MCF 10A (cell line): ENCODE measurements at regions not wholly inside any gene's neighbourhood (a gene's known extent, or its start where the extent isn't known, plus 50 kb on each side); places are given as distances from the start of the nearest gene placed in this dataset.
A peak's percentile ranks its signal among the peaks of the same experiment; 100 is the strongest.

Experiments used
- BruUV-seq: library from RNA; stranded (reverse); fragments of 400-500 nt; replicated peaks from 2 replicates; lab custom pipeline; 2021; lab: Mats Ljungman, UMichigan
- CTCF ChIA-PET: fragments of 300-600 bp; sonication (Branson Sonifier 250); formaldehyde crosslinking; extraction: SDS; loops from one replicate; lab custom pipeline; 2021; ENCODE audit warnings: antibody characterized with exemption, inconsistent platforms; lab: Yijun Ruan, JAX
- POLR2A ChIA-PET: fragments of 300-600, 350-650 bp; sonication (Branson Sonifier 250); formaldehyde crosslinking; extraction: SDS; loops from one replicate; lab custom pipeline; 2020; ENCODE audit warnings: antibody characterized with exemption, inconsistent platforms; lab: Yijun Ruan, JAX
- DNase-seq: peaks from one replicate; pipeline ENCODE4 v3.0.0-alpha.2; 2018; ENCODE audit not compliant: unreplicated experiment
- H3K27ac Mint-ChIP-seq: one replicate; pipeline ENCODE4 v1.8.0; 2022; ENCODE audit warnings: mild to moderate bottlenecking, low read depth, mixed read lengths; ENCODE audit not compliant: unreplicated experiment
- H3K27me3 Mint-ChIP-seq: one replicate; pipeline ENCODE4 v1.8.0; 2022; ENCODE audit warnings: mixed read lengths; ENCODE audit not compliant: insufficient read depth, unreplicated experiment
- H3K36me3 Mint-ChIP-seq: one replicate; pipeline ENCODE4 v1.8.0; 2022; ENCODE audit warnings: mild to moderate bottlenecking, moderate library complexity, mixed read lengths; ENCODE audit not compliant: insufficient read depth, unreplicated experiment
- H3K4me1 Mint-ChIP-seq: one replicate; pipeline ENCODE4 v1.8.0; 2022; ENCODE audit warnings: mixed read lengths; ENCODE audit not compliant: insufficient read depth, unreplicated experiment
- H3K4me3 Mint-ChIP-seq: one replicate; pipeline ENCODE4 v1.8.0; 2022; ENCODE audit warnings: mild to moderate bottlenecking, moderate library complexity, mixed read lengths; ENCODE audit not compliant: unreplicated experiment
- H3K9me3 Mint-ChIP-seq: one replicate; pipeline ENCODE4 v1.8.0; 2022; ENCODE audit warnings: mixed read lengths; ENCODE audit not compliant: unreplicated experiment
- intact Hi-C: fragments of 100-400 bp; cut with micrococcal nuclease; formaldehyde crosslinking; loops from 2 replicates; pipeline ENCODE4 v1.14.1; 2022
- TF ChIP-seq, protein P1 (sequence below): fragments of 200-600 bp; IDR thresholded peaks from one replicate; pipeline ENCODE4 v1.8.0; 2022; ENCODE audit warnings: antibody characterized with exemption, mild to moderate bottlenecking; ENCODE audit not compliant: unreplicated experiment

DNA sequence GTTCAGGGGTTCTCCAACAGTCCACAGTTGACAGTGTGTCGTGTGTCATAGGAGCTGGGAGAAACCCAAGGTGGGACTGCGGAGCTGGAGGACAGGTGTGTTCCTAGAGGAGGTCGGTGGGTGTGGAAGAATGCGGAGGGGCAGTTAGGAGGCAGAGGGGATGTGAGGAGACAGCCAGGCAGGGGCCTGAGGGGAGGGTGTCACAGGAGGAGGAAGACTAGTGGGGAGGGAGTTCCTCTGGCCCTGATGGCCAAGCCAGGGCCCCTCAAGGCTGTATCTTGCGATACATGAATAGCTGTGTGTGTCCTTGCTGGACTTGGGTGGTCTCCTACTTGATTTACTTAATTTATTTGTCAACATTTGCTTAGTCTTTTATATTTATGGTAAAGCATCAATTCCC lies 519.6 kb upstream of the HS6ST1 start:
- CTCF ChIA-PET, result no interaction called here
- Mint-ChIP-seq H3K4me1 (no peaks in the 10 kb centered on the region), H3K36me3 (no peaks in the 10 kb centered on the region), H3K4me3 (no peak overlapping the region), H3K27me3 (no peaks in the 10 kb centered on the region), H3K9me3 (no peaks in the 10 kb centered on the region), H3K27ac (peak overlapping the region; percentile 13)
- no peak for DNase-seq
- TF ChIP-seq, protein P1, sequence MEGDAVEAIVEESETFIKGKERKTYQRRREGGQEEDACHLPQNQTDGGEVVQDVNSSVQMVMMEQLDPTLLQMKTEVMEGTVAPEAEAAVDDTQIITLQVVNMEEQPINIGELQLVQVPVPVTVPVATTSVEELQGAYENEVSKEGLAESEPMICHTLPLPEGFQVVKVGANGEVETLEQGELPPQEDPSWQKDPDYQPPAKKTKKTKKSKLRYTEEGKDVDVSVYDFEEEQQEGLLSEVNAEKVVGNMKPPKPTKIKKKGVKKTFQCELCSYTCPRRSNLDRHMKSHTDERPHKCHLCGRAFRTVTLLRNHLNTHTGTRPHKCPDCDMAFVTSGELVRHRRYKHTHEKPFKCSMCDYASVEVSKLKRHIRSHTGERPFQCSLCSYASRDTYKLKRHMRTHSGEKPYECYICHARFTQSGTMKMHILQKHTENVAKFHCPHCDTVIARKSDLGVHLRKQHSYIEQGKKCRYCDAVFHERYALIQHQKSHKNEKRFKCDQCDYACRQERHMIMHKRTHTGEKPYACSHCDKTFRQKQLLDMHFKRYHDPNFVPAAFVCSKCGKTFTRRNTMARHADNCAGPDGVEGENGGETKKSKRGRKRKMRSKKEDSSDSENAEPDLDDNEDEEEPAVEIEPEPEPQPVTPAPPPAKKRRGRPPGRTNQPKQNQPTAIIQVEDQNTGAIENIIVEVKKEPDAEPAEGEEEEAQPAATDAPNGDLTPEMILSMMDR, result no peak
- POLR2A ChIA-PET, result no interaction called here
- no TSS peak for BruUV-seq
- intact Hi-C loops, result no loop called here

DNA sequence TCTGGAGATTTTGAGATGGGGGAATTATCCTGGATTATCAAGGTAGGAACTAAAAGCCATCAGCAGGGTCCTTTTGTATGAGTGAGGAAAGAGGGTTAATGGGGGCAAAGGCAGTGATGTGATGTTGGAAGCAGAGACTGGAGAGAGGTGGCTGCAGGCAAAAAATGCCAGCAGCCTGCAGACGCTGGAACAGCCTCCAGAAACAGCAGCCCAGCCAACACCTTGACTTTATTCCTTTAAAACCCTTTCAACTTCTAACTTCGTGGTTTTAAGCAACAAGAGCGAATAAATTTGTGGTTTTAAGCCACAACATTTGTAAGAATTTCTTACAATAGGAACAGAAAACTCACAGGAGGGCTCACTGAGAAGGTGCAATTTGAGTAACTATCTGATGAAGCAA lies 523.1 kb upstream of the HS6ST1 start:
- H3K9me3 Mint-ChIP-seq, result no peaks in the 10 kb centered on the region
- no peak overlapping the region for H3K4me3 Mint-ChIP-seq
- intact Hi-C loops, result no loop called here
- BruUV-seq, result no TSS peak
- TF ChIP-seq, protein P1, result no peak
- H3K27ac Mint-ChIP-seq, result no peak overlapping the region
- H3K4me1 Mint-ChIP-seq, result no peaks in the 10 kb centered on the region
- H3K27me3 Mint-ChIP-seq, result no peaks in the 10 kb centered on the region
- no peak for DNase-seq
- CTCF ChIA-PET, result no interaction called here
- POLR2A ChIA-PET, result no interaction called here
- no peaks in the 10 kb centered on the region for H3K36me3 Mint-ChIP-seq

DNA sequence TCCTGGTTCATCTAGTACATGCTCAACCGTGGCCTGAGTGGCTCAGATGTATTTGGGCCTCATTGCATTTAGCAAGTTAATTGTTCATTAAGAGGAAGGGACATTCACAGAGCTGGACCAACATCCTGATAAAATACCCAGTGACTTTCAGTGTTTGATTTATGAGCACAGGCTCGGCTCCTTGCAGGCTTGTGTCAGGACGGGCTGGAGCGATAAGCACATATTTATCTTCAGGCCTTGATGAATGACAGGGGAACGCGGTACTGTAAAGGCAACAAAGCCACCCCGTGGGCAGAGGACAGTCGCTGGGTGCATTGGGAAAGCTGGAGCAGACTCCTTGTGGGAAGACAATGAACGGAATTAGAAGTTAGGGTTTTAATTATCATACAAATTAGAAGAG lies 548.6 kb upstream of the HS6ST1 start:
- TF ChIP-seq, protein P1, result no peak
- no peak overlapping the region for H3K27ac Mint-ChIP-seq
- CTCF ChIA-PET, result no interaction called here
- H3K9me3 Mint-ChIP-seq, result no peaks in the 10 kb centered on the region
- H3K4me3 Mint-ChIP-seq, result no peak overlapping the region
- intact Hi-C loops, result loop anchor here (5.0 kb wide), 1 partner anchor 60 kb away; no protein-coding TSS in a partner anchor
- H3K36me3 Mint-ChIP-seq, result no peaks in the 10 kb centered on the region
- no TSS peak for BruUV-seq
- POLR2A ChIA-PET, result no interaction called here
- no peak for DNase-seq
- no peaks in the 10 kb centered on the region for H3K27me3 Mint-ChIP-seq
- no peaks in the 10 kb centered on the region for H3K4me1 Mint-ChIP-seq

DNA sequence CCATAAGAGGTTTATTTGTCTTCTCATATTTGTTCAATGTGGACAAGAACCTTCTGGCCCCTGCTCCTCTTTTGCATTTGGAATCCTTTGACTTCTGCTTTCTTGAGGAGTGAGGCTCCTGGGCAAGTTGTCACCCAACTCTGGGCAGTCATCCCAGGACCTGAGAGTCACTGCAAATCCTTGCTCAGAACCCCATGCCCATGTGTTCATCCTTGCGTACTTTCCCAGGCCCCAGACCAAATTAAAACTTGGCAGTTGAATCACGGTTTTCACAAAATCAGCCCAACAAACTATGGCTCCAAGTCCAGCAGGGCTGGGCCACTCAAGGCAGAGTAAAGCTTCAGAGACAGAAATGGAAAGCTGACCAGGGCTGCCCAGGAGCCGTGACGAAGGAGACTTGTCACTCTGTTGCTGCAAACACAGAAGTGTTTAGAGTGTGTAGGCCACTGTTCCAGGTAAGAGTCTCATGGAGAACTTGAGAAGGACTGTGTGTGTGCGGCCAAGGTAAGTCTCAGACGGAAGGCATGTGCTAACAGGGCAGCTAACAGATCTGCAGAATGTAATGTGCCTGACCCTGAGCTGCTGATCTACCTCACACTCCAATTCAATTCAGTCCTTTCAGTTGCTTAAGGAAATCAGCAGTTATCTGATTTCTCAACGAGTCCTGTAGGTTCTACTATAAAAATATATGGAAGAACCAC lies 549.4 kb upstream of the HS6ST1 start:
- Mint-ChIP-seq H3K4me3 (no peak overlapping the region), H3K4me1 (no peaks in the 10 kb centered on the region), H3K36me3 (no peaks in the 10 kb centered on the region), H3K9me3 (no peaks in the 10 kb centered on the region), H3K27me3 (no peaks in the 10 kb centered on the region), H3K27ac (no peak overlapping the region)
- no peak for DNase-seq
- CTCF ChIA-PET, result interaction anchor here (1.2 kb wide), 1 partner anchor 113 kb away, joined by 3 read pairs; no protein-coding TSS in a partner anchor
- POLR2A ChIA-PET, result interaction anchor here (0.6 kb wide), 1 partner anchor 48 kb away, joined by 3 read pairs; no protein-coding TSS in a partner anchor
- BruUV-seq, result no TSS peak
- TF ChIP-seq, protein P1, result no peak
- intact Hi-C loops, result loop anchor here (5.0 kb wide), 1 partner anchor 61 kb away; no protein-coding TSS in a partner anchor
